ENCODE measurements at regions not wholly inside any gene's neighbourhood (a gene's known extent, or its start where the extent isn't known, plus 50 kb on each side); places are given as distances from the start of the nearest gene placed in this dataset.

GRCh38 chr1:55679971-55680370, 464.8 kb upstream of the USP24 start:
- DNase-seq (ENCODE audit: low spot score), result no peak

GRCh38 chr1:55673416-55673815, 458.3 kb upstream of the USP24 start:
- no peak for DNase-seq (ENCODE audit: low spot score)

- DNase-seq (ENCODE audit: low spot score), result no peak
Observed at GRCh38 chr1:55670331-55671082, 455.3 kb upstream of the USP24 start.

- DNase-seq (ENCODE audit: low spot score), result no peak
Observed at GRCh38 chr1:55669293-55669692, 454.1 kb upstream of the USP24 start.

- no peak for DNase-seq (ENCODE audit: low spot score)
Observed at GRCh38 chr1:55662875-55663274, 447.7 kb upstream of the USP24 start.

- DNase-seq (ENCODE audit: low spot score), result no peak
Observed at GRCh38 chr1:55658917-55659316, 443.8 kb upstream of the USP24 start.

GRCh38 chr1:55654750-55655149, 439.6 kb upstream of the USP24 start:
- DNase-seq (ENCODE audit: low spot score), result no peak

- no peak for DNase-seq (ENCODE audit: low spot score)
Observed at GRCh38 chr1:55654171-55654570, 439.0 kb upstream of the USP24 start.

- no peak for DNase-seq (ENCODE audit: low spot score)
Observed at GRCh38 chr1:55650444-55650843, 435.3 kb upstream of the USP24 start.

- DNase-seq (ENCODE audit: low spot score), result no peak
Observed at GRCh38 chr1:55646181-55646580, 431.0 kb upstream of the USP24 start.

- DNase-seq (ENCODE audit: low spot score), result no peak
Observed at GRCh38 chr1:55645270-55645669, 430.1 kb upstream of the USP24 start.

- no peak for DNase-seq (ENCODE audit: low spot score)
Observed at GRCh38 chr1:55641947-55642346, 426.8 kb upstream of the USP24 start.

- no peak for DNase-seq (ENCODE audit: low spot score)
Observed at GRCh38 chr1:55640708-55641473, 425.7 kb upstream of the USP24 start.

GRCh38 chr1:55639526-55639925, 424.4 kb upstream of the USP24 start:
- no peak for DNase-seq (ENCODE audit: low spot score)

- peak; percentile 22 for DNase-seq (ENCODE audit: low spot score)
Observed at GRCh38 chr1:55639051-55639450, 423.9 kb upstream of the USP24 start.

- no peak for DNase-seq (ENCODE audit: low spot score)
Observed at GRCh38 chr1:55636696-55637095, 421.5 kb upstream of the USP24 start.

GRCh38 chr1:55635856-55636255, 420.7 kb upstream of the USP24 start:
- no peak for DNase-seq (ENCODE audit: low spot score)

GRCh38 chr1:55634516-55634915, 419.4 kb upstream of the USP24 start:
- no peak for DNase-seq (ENCODE audit: low spot score)

- DNase-seq (ENCODE audit: low spot score), result no peak
Observed at GRCh38 chr1:55632906-55633305, 417.7 kb upstream of the USP24 start.

- DNase-seq (ENCODE audit: low spot score), result no peak
Observed at GRCh38 chr1:55632058-55632457, 416.9 kb upstream of the USP24 start.

- no peak for DNase-seq (ENCODE audit: low spot score)
Observed at GRCh38 chr1:55631509-55631908, 416.3 kb upstream of the USP24 start.

GRCh38 chr1:55626326-55626725, 411.2 kb upstream of the USP24 start:
- DNase-seq (ENCODE audit: low spot score), result no peak

- DNase-seq (ENCODE audit: low spot score), result no peak
Observed at GRCh38 chr1:55624766-55625165, 409.6 kb upstream of the USP24 start.

GRCh38 chr1:55623311-55623710, 408.1 kb upstream of the USP24 start:
- DNase-seq (ENCODE audit: low spot score), result no peak

All from LoVo (cell line).